Suprapubic skin (tissue), 3 donors: ENCODE measurements at regions not wholly inside any gene's neighbourhood (a gene's known extent, or its start where the extent isn't known, plus 50 kb on each side); places are given as distances from the start of the nearest gene placed in this dataset.

ENCODE experiments used
- POLR2A ChIP-seq, 2 donors: fragments of 450-650 bp; IDR thresholded peaks; one replicate each; pipeline ENCODE4 v1.6.1; 2017; ENCODE audit warnings: antibody characterized with exemption in 2 of 2, mild to moderate bottlenecking in 2 of 2, moderate library complexity in 2 of 2
- TF ChIP-seq, protein P1 (sequence below), 2 donors: fragments of 200-600 bp in 1 of 2; fragments of 450-650 bp in 1 of 2; sonication (generic) in 1 of 2; IDR thresholded peaks; one replicate each; pipeline ENCODE4 v1.5.1; 2016 to 2019; ENCODE audit warnings: antibody characterized with exemption in 2 of 2, mild to moderate bottlenecking in 1 of 2, moderate library complexity in 1 of 2

DNA sequence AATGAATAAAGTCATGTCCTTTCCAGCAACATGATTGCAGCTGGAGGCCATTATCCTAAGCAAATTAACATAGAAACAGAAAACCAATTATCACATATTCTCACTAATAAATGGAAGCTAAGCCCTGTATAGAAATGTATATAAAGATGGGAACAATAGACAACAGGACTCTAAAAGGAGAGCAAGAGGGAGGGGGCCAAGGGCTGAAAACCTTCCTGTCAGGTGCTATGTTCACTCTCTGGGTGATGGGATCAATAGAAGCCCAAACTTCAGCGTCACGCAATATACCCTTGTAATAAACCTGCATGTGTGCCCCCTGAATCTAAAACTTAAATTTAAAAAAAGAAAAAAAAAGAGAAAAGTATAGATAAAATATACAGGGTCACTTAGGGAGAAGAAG, 163.7 kb upstream of the ACO1 start:
- TF ChIP-seq, protein P1, sequence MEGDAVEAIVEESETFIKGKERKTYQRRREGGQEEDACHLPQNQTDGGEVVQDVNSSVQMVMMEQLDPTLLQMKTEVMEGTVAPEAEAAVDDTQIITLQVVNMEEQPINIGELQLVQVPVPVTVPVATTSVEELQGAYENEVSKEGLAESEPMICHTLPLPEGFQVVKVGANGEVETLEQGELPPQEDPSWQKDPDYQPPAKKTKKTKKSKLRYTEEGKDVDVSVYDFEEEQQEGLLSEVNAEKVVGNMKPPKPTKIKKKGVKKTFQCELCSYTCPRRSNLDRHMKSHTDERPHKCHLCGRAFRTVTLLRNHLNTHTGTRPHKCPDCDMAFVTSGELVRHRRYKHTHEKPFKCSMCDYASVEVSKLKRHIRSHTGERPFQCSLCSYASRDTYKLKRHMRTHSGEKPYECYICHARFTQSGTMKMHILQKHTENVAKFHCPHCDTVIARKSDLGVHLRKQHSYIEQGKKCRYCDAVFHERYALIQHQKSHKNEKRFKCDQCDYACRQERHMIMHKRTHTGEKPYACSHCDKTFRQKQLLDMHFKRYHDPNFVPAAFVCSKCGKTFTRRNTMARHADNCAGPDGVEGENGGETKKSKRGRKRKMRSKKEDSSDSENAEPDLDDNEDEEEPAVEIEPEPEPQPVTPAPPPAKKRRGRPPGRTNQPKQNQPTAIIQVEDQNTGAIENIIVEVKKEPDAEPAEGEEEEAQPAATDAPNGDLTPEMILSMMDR (IDR thresholded peaks at IDR 0.05): no peak
- TF ChIP-seq POLR2A (IDR thresholded peaks at IDR 0.05): no peak
